Tibial nerve (tissue), 4 donors: ENCODE measurements at regions not wholly inside any gene's neighbourhood (a gene's known extent, or its start where the extent isn't known, plus 50 kb on each side); places are given as distances from the start of the nearest gene placed in this dataset.
"Not testable (repeated sequence)": the region's sequence is repeated elsewhere in the genome, so short reads cannot be mapped to it uniquely, and the experiment has no call there.

ENCODE experiments used
- DNase-seq, 2 donors: peaks; one replicate each; pipeline ENCODE4 v3.0.0-alpha.2; 2019; ENCODE audit warnings: low spot score in 2 of 2
- H3K27ac ChIP-seq, 4 donors: fragments of 200-600 bp; sonication (generic) in 3 of 4; one replicate each; pipeline ENCODE4 v1.5.1; 2017 to 2019; ENCODE audit warnings: mild to moderate bottlenecking in 1 of 4
- H3K27me3 ChIP-seq, 2 donors: fragments of 200-600 bp; sonication (generic) in 1 of 2; one replicate each; pipeline versions ENCODE4 v1.5.1 to v1.6.0; 2017 to 2019
- H3K36me3 ChIP-seq, 3 donors: fragments of 200-600 bp; sonication (generic); one replicate each; pipeline ENCODE4 v1.5.1; 2018 to 2019
- H3K4me1 ChIP-seq, 4 donors: fragments of 200-600 bp; sonication (generic) in 3 of 4; one replicate each; pipeline ENCODE4 v1.5.1; 2017 to 2019
- H3K4me3 ChIP-seq, 4 donors: fragments of 200-600 bp; sonication (generic) in 3 of 4; one replicate each; pipeline ENCODE4 v1.5.1; 2017 to 2019; ENCODE audit warnings: mild to moderate bottlenecking in 1 of 4, moderate library complexity in 1 of 4
- H3K9me3 ChIP-seq, 4 donors: fragments of 200-600 bp; sonication (generic) in 3 of 4; one replicate each; pipeline ENCODE4 v1.5.1; 2017 to 2019
- CTCF ChIP-seq, 5 experiments: fragments of 200-600 bp in 3 of 5; fragments of 450-650 bp in 2 of 5; sonication (generic) in 3 of 5; IDR thresholded peaks; one replicate each; pipeline ENCODE4 v1.5.1; 2016 to 2019; ENCODE audit warnings: antibody characterized with exemption in 5 of 5, mild to moderate bottlenecking in 3 of 5, moderate library complexity in 2 of 5
- EP300 ChIP-seq, 2 donors: sonication (generic); formaldehyde crosslinking; IDR thresholded peaks; one replicate each; pipeline ENCODE4 v1.6.1; 2017; ENCODE audit warnings: antibody characterized with exemption in 2 of 2, mild to moderate bottlenecking in 1 of 2
- POLR2A ChIP-seq, 2 donors: fragments of 450-650 bp; IDR thresholded peaks; one replicate each; pipeline ENCODE4 v1.6.1; 2017; ENCODE audit warnings: antibody characterized with exemption in 2 of 2, mild to moderate bottlenecking in 2 of 2, moderate library complexity in 2 of 2
- WGBS, 2 donors: methylation state at CpG; one replicate each; pipeline ENCODE4 v1.1.5; 2018; 5-methylcytosine and 5-hydroxymethylcytosine counted together

- Histone ChIP-seq H3K36me3 (no peaks in the 10 kb centered on the region), H3K27ac (no peak overlapping the region), H3K4me3 (no peak overlapping the region), H3K27me3 (no peaks in the 10 kb centered on the region), H3K4me1 (no peaks in the 10 kb centered on the region), H3K9me3 (no peaks in the 10 kb centered on the region)
- TF ChIP-seq CTCF (IDR thresholded peaks at IDR 0.05) (no peak), POLR2A (IDR thresholded peaks at IDR 0.05) (no peak), EP300 (IDR thresholded peaks at IDR 0.05) (no peak)
- 69 to 80% methylated on average over 6 of the region's 6 CpGs for WGBS, 2 donors
- no peak for DNase-seq
These were observed 489.4 kb upstream of the IL12A start for GRCh38 chr3:159499031-159499793.

- Histone ChIP-seq H3K27me3 (no peaks in the 10 kb centered on the region), H3K9me3 (no peaks in the 10 kb centered on the region), H3K36me3 (no peaks in the 10 kb centered on the region), H3K4me3 (no peak overlapping the region), H3K4me1 (no peaks in the 10 kb centered on the region), H3K27ac (no peak overlapping the region)
- TF ChIP-seq CTCF (IDR thresholded peaks at IDR 0.05) (no peak), EP300 (IDR thresholded peaks at IDR 0.05) (no peak), POLR2A (IDR thresholded peaks at IDR 0.05) (no peak)
- DNase-seq = no peak
- 58 to 70% methylated on average over 1 of the region's 1 CpG for WGBS, 2 donors
These were observed 487.6 kb upstream of the IL12A start for GRCh38 chr3:159501029-159501428.

- WGBS, 2 donors = 85 to 92% methylated on average over 2 of the region's 2 CpGs
- no peaks in the 10 kb centered on the region for H3K36me3 ChIP-seq
- no peak overlapping the region for H3K4me3 ChIP-seq
These were observed 485.6 kb upstream of the IL12A start for GRCh38 chr3:159502986-159503385.

GRCh38 chr3:159510988-159511387 lies 477.6 kb upstream of the IL12A start:
- not testable (repeated sequence) for H3K9me3 ChIP-seq, H3K4me3 ChIP-seq, DNase-seq, H3K27ac ChIP-seq, H3K4me1 ChIP-seq, H3K36me3 ChIP-seq, H3K27me3 ChIP-seq
- 91 to 95% methylated on average over 7 of the region's 7 CpGs for whole genome bisulfite sequencing, 2 donors

More at GRCh38 chr3:159502986-159503385, 485.6 kb upstream of the IL12A start:
- DNase-seq = no peak
- H3K4me1 ChIP-seq = no peaks in the 10 kb centered on the region
- H3K9me3 ChIP-seq = no peaks in the 10 kb centered on the region
- H3K27me3 ChIP-seq = no peaks in the 10 kb centered on the region
- H3K27ac ChIP-seq = no peak overlapping the region
- TF ChIP-seq POLR2A (IDR thresholded peaks at IDR 0.05) (no peak), CTCF (IDR thresholded peaks at IDR 0.05) (no peak), EP300 (IDR thresholded peaks at IDR 0.05) (no peak)

GRCh38 chr3:159513444-159513843 lies 475.2 kb upstream of the IL12A start:
- Histone ChIP-seq H3K36me3 (no peaks in the 10 kb centered on the region), H3K27ac (no peak overlapping the region), H3K4me3 (no peak overlapping the region), H3K4me1 (no peaks in the 10 kb centered on the region), H3K9me3 (no peaks in the 10 kb centered on the region), H3K27me3 (no peaks in the 10 kb centered on the region)
- DNase-seq = no peak
- WGBS, 2 donors = 51 to 54% methylated on average over 6 of the region's 6 CpGs
- TF ChIP-seq CTCF (IDR thresholded peaks at IDR 0.05) (no peak), EP300 (IDR thresholded peaks at IDR 0.05) (no peak), POLR2A (IDR thresholded peaks at IDR 0.05) (no peak)
